ENCODE measurements at regions not wholly inside any gene's neighbourhood (a gene's known extent, or its start where the extent isn't known, plus 50 kb on each side); places are given as distances from the start of the nearest gene placed in this dataset.
"Not testable (repeated sequence)": the region's sequence is repeated elsewhere in the genome, so short reads cannot be mapped to it uniquely, and the experiment has no call there.

GRCh38 chr1:214143006-214143992 is 137.7 kb upstream of the SMYD2 start:
- DNase-seq (ENCODE audit: low read depth) = no peak

GRCh38 chr1:214144521-214144920 is 136.4 kb upstream of the SMYD2 start:
- DNase-seq (ENCODE audit: low read depth) = not testable (repeated sequence)

- peak; percentile 61 for DNase-seq (ENCODE audit: low read depth)
Measured at GRCh38 chr1:214146523-214146922, 134.4 kb upstream of the SMYD2 start.

GRCh38 chr1:214154596-214155292 is 126.2 kb upstream of the SMYD2 start:
- DNase-seq (ENCODE audit: low read depth) = no peak

GRCh38 chr1:214155987-214156625 is 124.9 kb upstream of the SMYD2 start:
- no peak for DNase-seq (ENCODE audit: low read depth)

GRCh38 chr1:214164173-214164572 is 116.8 kb upstream of the SMYD2 start:
- no peak for DNase-seq (ENCODE audit: low read depth)

GRCh38 chr1:214165850-214166374 is 115.0 kb upstream of the SMYD2 start:
- no peak for DNase-seq (ENCODE audit: low read depth)

GRCh38 chr1:214174508-214175199 is 106.3 kb upstream of the SMYD2 start:
- DNase-seq (ENCODE audit: low read depth) = no peak

GRCh38 chr1:214178102-214178501 is 102.9 kb upstream of the SMYD2 start:
- DNase-seq (ENCODE audit: low read depth) = no peak

- DNase-seq (ENCODE audit: low read depth) = no peak
Measured at GRCh38 chr1:214184992-214185391, 96.0 kb upstream of the SMYD2 start.

GRCh38 chr1:214186103-214186824 is 94.7 kb upstream of the SMYD2 start:
- DNase-seq (ENCODE audit: low read depth) = no peak

- peak; percentile 23 for DNase-seq (ENCODE audit: low read depth)
Measured at GRCh38 chr1:214187121-214187900, 93.6 kb upstream of the SMYD2 start.

GRCh38 chr1:214187933-214188332 is 93.0 kb upstream of the SMYD2 start:
- DNase-seq (ENCODE audit: low read depth) = peak; percentile 9

- DNase-seq (ENCODE audit: low read depth) = no peak
Measured at GRCh38 chr1:214188835-214189234, 92.1 kb upstream of the SMYD2 start.

GRCh38 chr1:214192825-214193643 is 87.9 kb upstream of the SMYD2 start:
- DNase-seq (ENCODE audit: low read depth) = peak; percentile 14

- no peak for DNase-seq (ENCODE audit: low read depth)
Measured at GRCh38 chr1:214193691-214194090, 87.3 kb upstream of the SMYD2 start.

GRCh38 chr1:214198571-214198970 is 82.4 kb upstream of the SMYD2 start:
- DNase-seq (ENCODE audit: low read depth) = no peak

GRCh38 chr1:214199585-214199984 is 81.4 kb upstream of the SMYD2 start:
- DNase-seq (ENCODE audit: low read depth) = no peak

- DNase-seq (ENCODE audit: low read depth) = no peak
Measured at GRCh38 chr1:214202992-214203391, 78.0 kb upstream of the SMYD2 start.
